NCI-H146 (cell line): ENCODE measurements at regions not wholly inside any gene's neighbourhood (a gene's known extent, or its start where the extent isn't known, plus 50 kb on each side); places are given as distances from the start of the nearest gene placed in this dataset.

Experiments used
- DNase-seq: peaks from one replicate; lab custom pipeline; 2025; lab: John Stamatoyannopoulos, UW

GRCh38 chrX:139290310-139290709, 240.2 kb upstream of the F9 start:
- DNase-seq = no peak

- no peak for DNase-seq
Measured at GRCh38 chrX:139287155-139287924, 243.2 kb upstream of the F9 start.

- DNase-seq = no peak
Measured at GRCh38 chrX:139286342-139286741, 244.2 kb upstream of the F9 start.

DNA sequence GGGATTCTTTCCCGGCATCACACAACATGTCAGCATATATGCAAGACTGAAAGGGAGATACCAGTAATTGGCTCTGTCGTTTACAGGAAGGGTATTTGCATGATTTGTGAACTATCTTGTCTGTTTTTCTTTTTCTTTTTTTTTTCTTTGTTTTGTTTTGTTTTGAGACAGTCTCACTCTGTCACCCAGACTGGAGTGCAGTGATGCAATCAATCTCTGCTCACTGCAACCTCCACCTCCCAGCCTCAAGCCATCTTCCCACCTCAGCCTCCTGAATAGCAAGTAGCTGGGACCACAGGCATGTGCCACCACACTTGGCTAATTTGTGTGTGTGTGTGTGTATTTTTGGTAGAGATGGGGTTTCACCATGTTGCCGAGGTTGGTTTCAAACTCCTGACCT, 262.7 kb upstream of the F9 start:
- no peak for DNase-seq

GRCh38 chrX:139246295-139246694, 284.2 kb upstream of the F9 start:
- no peak for DNase-seq

DNA sequence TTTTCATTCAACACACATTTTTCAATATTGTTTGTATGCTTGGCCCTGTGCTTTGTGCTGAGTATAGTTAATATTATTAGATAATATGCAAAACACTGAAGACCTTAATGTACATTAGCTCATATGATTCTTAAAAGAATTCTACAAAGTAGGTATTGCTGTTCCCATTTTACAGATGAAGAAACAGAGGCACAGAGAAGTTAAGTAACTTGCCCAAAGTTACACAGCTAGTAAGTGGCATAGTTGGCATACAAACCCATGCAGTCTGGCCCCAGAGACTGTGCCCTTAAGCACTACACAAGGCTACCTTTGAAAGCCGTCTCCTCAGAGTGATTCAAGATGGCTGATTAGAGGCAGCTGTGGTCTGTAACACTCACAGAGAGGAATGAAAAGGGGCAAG, 293.4 kb upstream of the F9 start:
- DNase-seq = no peak

DNA sequence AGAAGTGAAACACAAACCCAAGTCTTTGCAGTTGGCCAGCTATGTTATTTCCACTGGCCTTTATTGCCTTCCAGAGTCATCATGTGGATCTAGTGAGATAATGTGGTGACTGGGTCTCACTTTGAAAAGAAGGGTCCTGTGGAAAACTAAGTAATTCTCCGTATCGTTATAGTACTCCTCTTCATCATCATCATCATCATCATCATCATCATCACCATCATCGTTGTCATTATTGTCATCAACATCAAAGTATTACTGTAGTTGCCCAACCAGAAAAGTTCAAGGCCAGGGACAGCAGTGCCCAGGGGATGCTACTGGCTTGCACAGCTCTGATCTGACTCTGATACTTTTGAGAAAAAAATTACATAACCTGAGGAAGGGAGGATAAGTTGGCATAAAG, 295.6 kb upstream of the F9 start:
- DNase-seq = no peak

DNA sequence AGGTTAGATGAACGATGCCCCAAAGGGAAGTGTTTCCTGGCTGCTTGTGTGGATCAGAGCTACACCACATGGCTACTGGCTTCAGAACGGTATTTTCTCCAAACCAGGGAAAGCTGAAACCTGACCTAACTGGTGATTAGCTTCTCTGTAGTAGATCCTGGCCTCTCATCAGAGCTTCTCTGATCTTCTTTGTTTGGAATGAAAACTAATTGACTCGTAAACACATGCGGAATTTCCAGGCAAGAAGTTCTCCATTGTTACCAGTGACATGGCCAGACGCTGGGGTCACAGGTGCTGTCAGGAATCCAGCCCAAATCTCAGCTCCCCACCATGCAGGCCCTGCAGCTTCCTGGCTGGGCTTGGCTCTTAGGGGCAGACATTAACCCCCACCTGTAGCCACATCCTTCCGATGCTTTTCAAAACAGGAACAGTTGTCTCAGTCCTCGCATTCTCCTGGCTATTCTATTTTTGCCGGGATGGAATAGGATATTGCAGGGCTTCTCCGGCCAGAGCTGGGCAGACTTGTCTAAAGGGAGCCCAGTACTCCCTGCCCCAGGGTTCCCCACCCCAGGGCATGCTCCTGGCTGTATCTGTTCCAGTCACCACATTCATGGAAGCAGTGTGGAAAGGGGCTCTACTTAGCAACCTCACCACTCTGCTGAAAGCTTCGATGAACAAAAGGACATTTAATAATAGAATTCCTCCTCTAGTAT, 305.4 kb upstream of the F9 start:
- no peak for DNase-seq

DNA sequence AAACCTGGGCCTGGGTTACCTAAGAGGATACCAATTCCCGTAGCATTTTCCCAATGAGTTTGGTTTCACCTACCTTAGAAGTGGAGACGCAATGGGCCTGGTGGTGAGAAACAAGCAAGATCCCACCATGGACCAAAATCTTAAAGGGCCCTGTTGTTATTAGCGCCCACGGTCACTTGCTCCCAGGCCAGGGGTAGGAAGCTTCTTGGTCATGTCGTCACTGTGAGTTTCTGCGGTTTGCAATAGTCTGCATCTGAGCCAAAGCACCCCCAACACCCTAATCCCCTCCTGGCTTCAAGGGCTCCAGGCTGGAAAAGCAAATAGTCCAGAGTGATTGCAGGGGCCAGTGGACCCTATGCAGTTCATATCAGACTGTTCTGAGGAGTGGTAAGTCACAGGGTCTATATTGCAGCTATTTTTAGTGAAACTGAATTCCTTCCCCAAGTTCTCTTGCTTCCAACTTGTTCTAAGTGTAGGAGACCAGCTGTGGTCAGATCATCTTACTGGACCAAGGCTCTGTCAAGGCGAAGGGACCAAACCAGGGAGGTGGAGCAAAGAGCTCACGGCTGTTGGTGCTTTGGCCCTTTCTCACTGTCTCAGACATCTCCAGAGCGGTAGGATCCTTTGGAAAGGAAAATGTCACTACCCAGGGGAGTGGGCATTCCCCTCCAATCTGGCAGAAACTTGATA, 307.9 kb upstream of the F9 start:
- no peak for DNase-seq

- no peak for DNase-seq
Measured at GRCh38 chrX:139213241-139213709, 317.3 kb upstream of the F9 start.

DNA sequence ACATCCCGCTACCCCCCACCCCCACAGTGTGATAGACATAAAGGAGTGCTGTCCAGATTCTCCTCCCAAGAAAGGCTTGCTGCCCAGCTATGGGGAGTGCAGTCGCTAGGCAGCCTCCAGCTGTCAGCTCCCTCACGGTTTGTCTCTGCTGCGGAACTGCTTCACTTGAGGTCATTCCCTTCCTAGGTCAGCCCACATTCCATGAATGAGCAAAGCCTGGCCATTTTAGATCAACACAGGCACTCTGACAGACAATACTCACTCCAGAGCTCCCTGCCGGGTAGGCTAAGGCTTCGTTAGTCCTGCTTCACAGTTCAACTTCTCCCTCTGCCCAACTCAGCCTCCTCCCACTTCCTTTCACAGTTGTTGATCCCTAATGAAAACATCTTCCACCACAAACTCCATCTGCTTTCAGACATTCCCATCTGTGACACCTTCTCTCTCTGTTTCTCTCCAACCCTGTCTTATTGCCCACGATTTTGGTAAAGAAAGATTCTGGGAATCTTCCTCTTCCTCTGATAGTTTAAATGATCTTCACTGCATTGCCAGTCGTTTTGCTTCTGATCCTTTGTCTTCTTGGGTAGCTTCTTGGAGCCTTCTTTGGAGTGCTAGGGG, 318.9 kb upstream of the F9 start:
- no peak for DNase-seq

DNA sequence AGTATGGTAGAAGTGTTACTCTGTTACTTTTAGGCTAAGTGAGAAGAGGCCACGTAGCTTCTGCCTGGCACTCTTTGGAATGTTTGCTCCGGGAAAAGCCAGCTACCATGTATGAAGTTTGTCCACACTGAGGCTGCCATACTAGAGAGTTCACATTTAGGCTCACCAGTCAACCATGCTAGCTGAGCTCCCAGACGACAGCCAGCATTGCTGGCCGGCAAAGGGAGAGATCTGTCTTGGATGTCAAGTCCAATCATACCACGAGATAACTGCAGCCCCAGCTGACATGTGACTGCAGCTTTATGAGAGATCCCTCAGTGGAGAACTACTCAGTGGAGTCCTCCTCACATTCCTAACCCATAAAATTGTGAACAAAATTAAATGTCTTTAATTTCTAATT, 321.2 kb upstream of the F9 start:
- no peak for DNase-seq

GRCh38 chrX:139207655-139208054, 322.9 kb upstream of the F9 start:
- no peak for DNase-seq

DNA sequence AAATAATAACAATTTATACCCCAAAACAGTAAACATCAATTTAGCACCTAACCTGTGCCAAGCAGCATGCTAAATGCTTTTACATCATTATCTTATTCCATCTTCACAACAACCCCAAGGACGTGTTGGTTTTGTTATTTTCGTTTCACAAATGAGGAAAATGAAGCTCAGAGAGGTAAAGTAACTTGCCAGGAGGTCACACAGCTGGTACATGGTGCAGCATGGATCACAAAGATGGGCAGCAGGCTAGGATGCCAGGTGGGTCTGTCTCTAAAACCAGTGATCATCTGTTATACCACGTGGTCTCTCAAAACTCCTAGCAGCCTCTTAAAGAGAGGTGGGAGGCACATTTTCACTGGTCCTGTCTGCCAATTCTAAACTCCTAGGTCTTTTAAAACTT, 323.6 kb upstream of the F9 start:
- DNase-seq = no peak

DNA sequence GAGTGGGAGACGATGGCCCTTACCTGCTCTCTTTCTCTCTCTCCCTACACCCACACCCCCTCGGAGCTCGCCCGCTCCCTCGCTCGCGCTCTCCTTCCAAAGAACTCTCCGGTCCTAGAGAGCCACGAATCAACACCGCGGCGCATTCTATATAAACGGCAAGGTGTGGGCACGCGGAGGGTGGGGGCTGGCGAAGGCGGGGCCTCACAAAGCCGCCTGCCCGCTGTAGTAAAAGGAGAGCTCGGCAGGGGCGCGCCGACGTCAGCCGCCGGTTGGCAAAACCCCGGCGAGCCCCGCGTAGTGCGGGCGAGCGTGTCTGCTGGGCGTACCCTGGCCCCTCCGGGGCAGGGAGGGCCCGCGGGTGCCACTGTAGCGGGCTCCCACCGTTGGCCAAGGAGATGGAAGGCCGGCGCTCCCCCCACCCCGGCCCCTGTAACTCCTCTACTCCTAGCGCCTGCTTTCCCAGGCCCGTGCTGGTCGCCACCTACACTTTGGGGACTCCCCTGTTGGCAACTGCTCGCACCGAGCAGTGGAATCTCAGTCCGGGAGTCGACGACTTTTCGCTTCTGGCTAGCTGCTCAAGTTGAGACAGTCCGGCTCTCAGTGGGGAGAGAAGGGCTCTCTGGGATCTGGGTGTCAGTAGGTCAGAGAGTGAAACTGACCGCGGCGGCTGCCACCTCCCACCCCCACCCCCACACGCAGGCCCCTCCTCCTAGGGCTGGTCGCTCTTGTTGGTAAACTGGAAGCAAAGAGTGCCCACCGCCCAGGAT, 325.5 kb upstream of the F9 start:
- peak; percentile 8 for DNase-seq

- DNase-seq = no peak
Measured at GRCh38 chrX:139204571-139204897, 326.0 kb upstream of the F9 start.

DNA sequence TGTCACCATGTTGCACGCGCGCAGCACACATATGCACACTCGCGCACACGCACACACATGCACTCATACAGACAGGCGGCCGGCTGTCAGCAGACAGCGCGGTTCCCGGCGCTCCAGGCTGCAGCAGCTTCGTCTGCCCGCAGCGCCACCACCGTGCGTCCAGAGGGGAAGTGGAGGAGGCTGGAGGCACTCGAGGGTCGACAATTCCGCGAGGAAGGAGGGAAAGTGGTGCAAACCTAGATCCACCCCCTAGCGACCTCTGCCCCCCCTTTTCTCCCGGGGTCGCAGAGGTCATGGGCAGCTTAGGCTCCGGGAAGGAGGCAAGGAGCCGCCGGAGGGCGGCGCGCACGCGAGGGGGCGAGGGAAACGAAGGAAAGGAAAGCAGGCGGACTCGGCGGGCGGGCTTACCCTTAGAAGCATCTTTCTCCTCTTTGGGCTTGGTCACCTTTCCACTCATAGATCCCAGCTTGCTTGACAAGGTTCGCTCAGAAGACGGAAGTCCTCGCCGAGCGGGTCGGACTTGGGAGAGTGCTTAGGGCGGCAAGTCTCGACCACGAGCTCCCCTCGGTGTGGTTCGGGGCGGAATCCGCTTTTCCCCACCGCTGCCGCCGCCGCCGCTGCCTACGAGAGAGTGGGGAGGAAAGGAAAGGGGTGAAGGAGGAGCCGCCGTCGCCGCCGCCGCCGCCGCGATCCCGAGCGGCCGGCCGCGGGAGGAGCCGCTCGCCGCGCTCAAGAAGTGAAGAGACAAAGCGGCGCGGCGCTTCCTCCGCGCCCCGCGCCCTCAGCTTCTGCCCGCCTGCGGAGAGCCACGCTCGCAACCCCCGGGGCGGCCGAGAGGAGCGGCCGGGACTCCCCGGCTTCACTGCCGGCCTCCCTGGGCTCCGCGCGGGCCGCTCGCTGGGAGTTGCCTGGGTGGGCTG, 326.6 kb upstream of the F9 start:
- peak; percentile 2 for DNase-seq

GRCh38 chrX:139202742-139203420, 327.7 kb upstream of the F9 start:
- no peak for DNase-seq

DNA sequence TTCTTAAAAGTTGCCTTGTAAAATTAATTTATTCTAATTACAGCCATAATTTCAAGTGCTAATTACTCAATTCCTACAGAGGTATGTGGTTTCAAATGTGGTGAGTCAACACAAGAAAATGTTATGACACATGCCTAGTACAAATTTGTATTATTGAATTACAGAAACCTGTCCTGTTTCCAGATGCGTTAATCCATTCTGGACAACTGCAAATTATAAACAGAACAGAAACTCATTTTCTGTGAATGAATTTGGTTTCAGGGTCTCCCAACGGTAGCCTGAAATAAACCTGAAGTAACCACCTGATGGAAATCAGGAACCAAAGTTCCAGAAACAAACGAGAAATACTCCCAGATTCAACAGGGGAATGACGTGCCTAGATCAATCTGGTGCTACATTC, 328.6 kb upstream of the F9 start:
- no peak for DNase-seq

- DNase-seq = no peak
Measured at GRCh38 chrX:139200793-139201192, 329.7 kb upstream of the F9 start.
